Prostate gland (tissue), 2 donors: ENCODE measurements at regions not wholly inside any gene's neighbourhood (a gene's known extent, or its start where the extent isn't known, plus 50 kb on each side); places are given as distances from the start of the nearest gene placed in this dataset.

Experiments used
- POLR2A ChIP-seq: fragments of 450-650 bp; IDR thresholded peaks from one replicate; pipeline ENCODE4 v1.6.1; 2016; ENCODE audit warnings: antibody characterized with exemption, mild to moderate bottlenecking
- POLR2AphosphoS5 ChIP-seq: sonication (generic); formaldehyde crosslinking; IDR thresholded peaks from one replicate; pipeline ENCODE4 v1.6.1; 2017; ENCODE audit warnings: antibody characterized with exemption
- TF ChIP-seq, protein P1 (sequence below), 4 experiments: fragments of 200-600 bp in 2 of 4; fragments of 450-650 bp in 2 of 4; sonication (generic) in 2 of 4; IDR thresholded peaks; 1 replicate in 3 of 4; 2 replicates in 1 of 4; pipeline ENCODE4 v1.5.1; 2016 to 2019; ENCODE audit warnings: antibody characterized with exemption in 4 of 4, mild to moderate bottlenecking in 2 of 4, moderate library complexity in 2 of 4

DNA sequence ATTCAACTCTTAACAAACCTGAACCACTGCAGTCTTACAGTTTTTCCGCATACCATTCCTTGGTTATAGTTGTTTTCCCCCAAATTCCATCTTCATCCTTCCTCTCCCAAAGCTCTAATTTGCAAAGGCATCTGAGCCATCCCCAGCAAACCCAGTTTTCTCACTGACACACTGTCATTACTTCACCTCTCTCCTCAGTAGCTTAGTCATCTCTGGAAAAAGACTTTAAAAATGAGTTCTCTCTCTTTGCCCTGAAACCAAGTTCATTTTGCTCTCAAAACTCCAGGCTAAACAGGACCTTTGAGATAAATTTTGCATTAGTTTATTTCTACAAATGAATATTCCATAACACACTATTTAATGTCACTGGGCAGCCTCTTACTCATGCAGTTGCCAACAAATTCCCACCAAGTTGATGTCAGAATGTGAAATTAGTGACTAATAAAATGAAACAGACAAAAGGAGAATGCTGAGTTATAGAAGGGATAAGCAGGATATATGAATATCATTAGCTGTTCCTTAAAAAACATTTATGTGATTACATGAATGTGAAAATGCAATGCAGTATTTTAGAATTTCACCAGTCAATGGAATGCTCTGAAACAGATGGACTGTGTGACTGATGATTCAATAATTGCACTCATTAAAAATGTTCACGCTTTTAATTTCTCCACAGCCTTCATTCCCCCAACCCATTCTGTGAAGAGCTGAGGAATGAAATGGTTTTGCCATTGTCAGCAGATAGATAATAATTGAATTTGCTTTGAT, 107.4 kb upstream of the DMAC1 start:
- TF ChIP-seq, protein P1, sequence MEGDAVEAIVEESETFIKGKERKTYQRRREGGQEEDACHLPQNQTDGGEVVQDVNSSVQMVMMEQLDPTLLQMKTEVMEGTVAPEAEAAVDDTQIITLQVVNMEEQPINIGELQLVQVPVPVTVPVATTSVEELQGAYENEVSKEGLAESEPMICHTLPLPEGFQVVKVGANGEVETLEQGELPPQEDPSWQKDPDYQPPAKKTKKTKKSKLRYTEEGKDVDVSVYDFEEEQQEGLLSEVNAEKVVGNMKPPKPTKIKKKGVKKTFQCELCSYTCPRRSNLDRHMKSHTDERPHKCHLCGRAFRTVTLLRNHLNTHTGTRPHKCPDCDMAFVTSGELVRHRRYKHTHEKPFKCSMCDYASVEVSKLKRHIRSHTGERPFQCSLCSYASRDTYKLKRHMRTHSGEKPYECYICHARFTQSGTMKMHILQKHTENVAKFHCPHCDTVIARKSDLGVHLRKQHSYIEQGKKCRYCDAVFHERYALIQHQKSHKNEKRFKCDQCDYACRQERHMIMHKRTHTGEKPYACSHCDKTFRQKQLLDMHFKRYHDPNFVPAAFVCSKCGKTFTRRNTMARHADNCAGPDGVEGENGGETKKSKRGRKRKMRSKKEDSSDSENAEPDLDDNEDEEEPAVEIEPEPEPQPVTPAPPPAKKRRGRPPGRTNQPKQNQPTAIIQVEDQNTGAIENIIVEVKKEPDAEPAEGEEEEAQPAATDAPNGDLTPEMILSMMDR (IDR thresholded peaks at IDR 0.05) = no peak
- TF ChIP-seq POLR2A (no peak), POLR2AphosphoS5 (no peak)
